ENCODE measurements at regions not wholly inside any gene's neighbourhood (a gene's known extent, or its start where the extent isn't known, plus 50 kb on each side); places are given as distances from the start of the nearest gene placed in this dataset.

- ChIA-PET CTCF (interaction anchor here (1.1 kb wide), 1 partner anchor 20 kb away, joined by 3 read pairs; no protein-coding TSS in a partner anchor), POLR2A (no interaction called here)
- TF ChIP-seq, protein P1, sequence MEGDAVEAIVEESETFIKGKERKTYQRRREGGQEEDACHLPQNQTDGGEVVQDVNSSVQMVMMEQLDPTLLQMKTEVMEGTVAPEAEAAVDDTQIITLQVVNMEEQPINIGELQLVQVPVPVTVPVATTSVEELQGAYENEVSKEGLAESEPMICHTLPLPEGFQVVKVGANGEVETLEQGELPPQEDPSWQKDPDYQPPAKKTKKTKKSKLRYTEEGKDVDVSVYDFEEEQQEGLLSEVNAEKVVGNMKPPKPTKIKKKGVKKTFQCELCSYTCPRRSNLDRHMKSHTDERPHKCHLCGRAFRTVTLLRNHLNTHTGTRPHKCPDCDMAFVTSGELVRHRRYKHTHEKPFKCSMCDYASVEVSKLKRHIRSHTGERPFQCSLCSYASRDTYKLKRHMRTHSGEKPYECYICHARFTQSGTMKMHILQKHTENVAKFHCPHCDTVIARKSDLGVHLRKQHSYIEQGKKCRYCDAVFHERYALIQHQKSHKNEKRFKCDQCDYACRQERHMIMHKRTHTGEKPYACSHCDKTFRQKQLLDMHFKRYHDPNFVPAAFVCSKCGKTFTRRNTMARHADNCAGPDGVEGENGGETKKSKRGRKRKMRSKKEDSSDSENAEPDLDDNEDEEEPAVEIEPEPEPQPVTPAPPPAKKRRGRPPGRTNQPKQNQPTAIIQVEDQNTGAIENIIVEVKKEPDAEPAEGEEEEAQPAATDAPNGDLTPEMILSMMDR (IDR thresholded peaks at IDR 0.05; ENCODE audit: low read depth, low read length), result no peak
- no peak overlapping the region for H3K27ac ChIP-seq (ENCODE audit: low read depth, low read length)
- no peak for DNase-seq (ENCODE audit: low read depth, low spot score)
- H3K27me3 ChIP-seq (ENCODE audit: control insufficient read depth, insufficient read depth, low read length), result no peaks in the 10 kb centered on the region
- no peaks in the 10 kb centered on the region for H3K9me3 ChIP-seq (ENCODE audit: control insufficient read depth, insufficient read depth, low read length)
- H3K4me3 ChIP-seq (ENCODE audit: low read depth, low read length), result no peak overlapping the region
These were observed 947.7 kb downstream of the GALC start for GRCh38 chr14:87045246-87045645.

GRCh38 chr14:87044807-87045206, 948.2 kb downstream of the GALC start:
- no peak for DNase-seq (ENCODE audit: low read depth, low spot score)
- H3K4me3 ChIP-seq (ENCODE audit: low read depth, low read length), result no peak overlapping the region
- ChIA-PET CTCF (no interaction called here), POLR2A (no interaction called here)
- no peaks in the 10 kb centered on the region for H3K9me3 ChIP-seq (ENCODE audit: control insufficient read depth, insufficient read depth, low read length)
- TF ChIP-seq, protein P1 (IDR thresholded peaks at IDR 0.05; ENCODE audit: low read depth, low read length), result no peak
- H3K27me3 ChIP-seq (ENCODE audit: control insufficient read depth, insufficient read depth, low read length), result no peaks in the 10 kb centered on the region
- H3K27ac ChIP-seq (ENCODE audit: low read depth, low read length), result no peak overlapping the region

DNA sequence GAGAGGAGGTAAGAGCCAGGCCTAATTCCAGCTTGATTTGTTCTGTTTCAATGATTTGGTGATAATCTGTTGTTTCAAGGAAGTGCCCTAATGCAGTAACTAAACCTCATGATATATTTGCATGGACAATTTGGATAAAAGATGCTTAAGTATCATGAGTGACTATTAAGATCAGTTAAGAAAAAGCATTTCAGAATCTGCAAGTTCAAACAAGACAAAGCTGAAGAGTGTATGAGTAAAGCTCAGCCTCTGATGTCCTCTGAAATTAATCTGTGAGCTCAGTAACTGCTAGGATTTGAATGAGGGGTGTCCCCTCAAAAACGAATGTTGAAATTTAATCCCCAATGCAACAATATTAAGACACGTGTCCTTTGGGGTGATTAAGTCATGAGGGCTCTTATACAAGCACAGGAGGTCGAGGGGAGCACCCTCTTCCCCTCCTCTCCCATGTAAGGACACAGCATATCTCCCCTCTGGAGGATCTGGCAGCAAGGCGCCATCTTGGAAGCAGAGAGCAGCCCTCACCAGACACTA, 949.2 kb downstream of the GALC start:
- H3K9me3 ChIP-seq (ENCODE audit: control insufficient read depth, insufficient read depth, low read length), result no peaks in the 10 kb centered on the region
- no peak overlapping the region for H3K27ac ChIP-seq (ENCODE audit: low read depth, low read length)
- TF ChIP-seq, protein P1 (IDR thresholded peaks at IDR 0.05; ENCODE audit: low read depth, low read length), result no peak
- no peak overlapping the region for H3K4me3 ChIP-seq (ENCODE audit: low read depth, low read length)
- CTCF ChIA-PET, result interaction anchor here (0.6 kb wide), 1 partner anchor 537 kb away, joined by 13 read pairs; no protein-coding TSS in a partner anchor
- DNase-seq (ENCODE audit: low read depth, low spot score), result no peak
- POLR2A ChIA-PET, result no interaction called here
- no peaks in the 10 kb centered on the region for H3K27me3 ChIP-seq (ENCODE audit: control insufficient read depth, insufficient read depth, low read length)

DNA sequence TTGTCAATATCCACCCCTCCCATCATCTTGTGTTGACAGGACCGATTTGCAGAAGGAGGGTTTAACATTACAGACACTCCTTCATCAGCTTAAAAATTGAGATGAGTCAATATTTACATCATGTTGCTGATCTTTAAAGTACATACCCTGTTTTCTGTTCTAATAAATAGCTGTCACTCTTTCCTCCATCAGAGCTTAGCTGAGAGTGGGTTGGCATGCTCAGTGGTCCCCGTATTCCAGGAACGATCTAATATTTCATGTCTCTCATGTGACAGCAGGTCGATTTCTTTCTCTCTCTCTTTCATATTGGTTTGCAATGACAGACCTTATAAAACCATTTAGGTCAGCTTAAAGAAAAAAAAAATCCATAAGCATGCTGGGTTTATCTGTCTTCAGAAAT, 950.6 kb downstream of the GALC start:
- POLR2A ChIA-PET, result no interaction called here
- H3K9me3 ChIP-seq (ENCODE audit: control insufficient read depth, insufficient read depth, low read length), result no peaks in the 10 kb centered on the region

DNA sequence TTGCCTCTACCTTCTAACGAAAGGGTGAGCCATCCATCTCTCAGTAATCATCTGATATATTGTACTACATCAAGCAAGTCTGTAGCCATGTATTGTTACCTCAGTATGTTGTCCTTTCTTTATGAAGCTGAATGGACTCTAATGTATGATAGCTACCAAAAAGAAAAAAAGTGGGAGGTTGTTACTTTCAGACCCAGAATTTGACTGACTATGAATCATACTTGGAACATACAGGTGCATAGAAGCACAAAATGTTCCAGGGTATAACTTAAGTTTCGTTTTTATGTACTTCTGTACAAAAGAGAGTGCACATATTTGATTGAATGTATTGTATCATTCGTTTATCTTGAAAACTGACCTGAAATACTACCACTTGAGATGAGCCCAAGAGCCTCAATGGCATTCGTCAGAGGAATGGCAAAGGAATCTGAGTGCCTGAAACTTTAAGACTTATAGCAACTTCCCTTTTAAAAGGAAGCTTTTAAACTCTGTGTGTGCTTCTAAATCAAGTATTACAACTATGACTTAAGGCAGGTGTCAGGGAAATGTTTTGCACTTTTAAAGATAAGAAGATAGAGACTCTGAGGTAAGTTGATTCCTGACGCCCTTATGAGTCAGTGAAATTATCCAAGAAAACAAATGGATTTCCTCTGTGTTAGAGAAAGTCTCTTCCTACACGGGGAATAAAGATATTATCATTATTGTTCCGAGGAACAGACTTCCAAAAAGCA, 951.5 kb downstream of the GALC start:
- Histone ChIP-seq H3K27me3 (ENCODE audit: control insufficient read depth, insufficient read depth, low read length) (no peaks in the 10 kb centered on the region), H3K9me3 (ENCODE audit: control insufficient read depth, insufficient read depth, low read length) (no peaks in the 10 kb centered on the region), H3K4me3 (ENCODE audit: low read depth, low read length) (no peak overlapping the region), H3K27ac (ENCODE audit: low read depth, low read length) (no peak overlapping the region)
- ChIA-PET CTCF (interaction anchor here (2.8 kb wide), 1 partner anchor 9 kb away, joined by 11 read pairs; no protein-coding TSS in a partner anchor), POLR2A (no interaction called here)
- TF ChIP-seq, protein P1 (IDR thresholded peaks at IDR 0.05; ENCODE audit: low read depth, low read length), result no peak
- DNase-seq (ENCODE audit: low read depth, low spot score), result no peak

More for the DNA sequence above, 950.6 kb downstream of the GALC start:
- TF ChIP-seq, protein P1 (IDR thresholded peaks at IDR 0.05; ENCODE audit: low read depth, low read length), result no peak
- DNase-seq (ENCODE audit: low read depth, low spot score), result no peak
- H3K4me3 ChIP-seq (ENCODE audit: low read depth, low read length), result no peak overlapping the region
- CTCF ChIA-PET, result interaction anchor here (2.8 kb wide), 1 partner anchor 8 kb away, joined by 11 read pairs; no protein-coding TSS in a partner anchor
- no peak overlapping the region for H3K27ac ChIP-seq (ENCODE audit: low read depth, low read length)
- H3K27me3 ChIP-seq (ENCODE audit: control insufficient read depth, insufficient read depth, low read length), result no peaks in the 10 kb centered on the region

Data from AG04450 (cell line).